ENCODE measurements at regions not wholly inside any gene's neighbourhood (a gene's known extent, or its start where the extent isn't known, plus 50 kb on each side); places are given as distances from the start of the nearest gene placed in this dataset.
A peak's percentile ranks its signal among the peaks of the same experiment; 100 is the strongest.

GRCh38 chr18:25729072-25729471 lies 361.3 kb downstream of the SS18 start:
- Mint-ChIP-seq H3K27ac (ENCODE audit: unreplicated experiment) (no peak overlapping the region), H3K4me3 (no peak overlapping the region), H3K9me3 (peaks cover 5% of the 10 kb centered on the region), H3K27me3 (ENCODE audit: low read depth) (no peaks in the 10 kb centered on the region), H3K36me3 (ENCODE audit: low read depth) (peaks cover 6% of the 10 kb centered on the region), H3K4me1 (peaks cover 25% of the 10 kb centered on the region)
- TF ChIP-seq, protein P1, sequence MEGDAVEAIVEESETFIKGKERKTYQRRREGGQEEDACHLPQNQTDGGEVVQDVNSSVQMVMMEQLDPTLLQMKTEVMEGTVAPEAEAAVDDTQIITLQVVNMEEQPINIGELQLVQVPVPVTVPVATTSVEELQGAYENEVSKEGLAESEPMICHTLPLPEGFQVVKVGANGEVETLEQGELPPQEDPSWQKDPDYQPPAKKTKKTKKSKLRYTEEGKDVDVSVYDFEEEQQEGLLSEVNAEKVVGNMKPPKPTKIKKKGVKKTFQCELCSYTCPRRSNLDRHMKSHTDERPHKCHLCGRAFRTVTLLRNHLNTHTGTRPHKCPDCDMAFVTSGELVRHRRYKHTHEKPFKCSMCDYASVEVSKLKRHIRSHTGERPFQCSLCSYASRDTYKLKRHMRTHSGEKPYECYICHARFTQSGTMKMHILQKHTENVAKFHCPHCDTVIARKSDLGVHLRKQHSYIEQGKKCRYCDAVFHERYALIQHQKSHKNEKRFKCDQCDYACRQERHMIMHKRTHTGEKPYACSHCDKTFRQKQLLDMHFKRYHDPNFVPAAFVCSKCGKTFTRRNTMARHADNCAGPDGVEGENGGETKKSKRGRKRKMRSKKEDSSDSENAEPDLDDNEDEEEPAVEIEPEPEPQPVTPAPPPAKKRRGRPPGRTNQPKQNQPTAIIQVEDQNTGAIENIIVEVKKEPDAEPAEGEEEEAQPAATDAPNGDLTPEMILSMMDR (conservative IDR thresholded peaks at IDR 0.05), result no peak
- no peak for DNase-seq (ENCODE audit: low read depth, low spot score)

- Mint-ChIP-seq H3K4me1 (peaks cover 25% of the 10 kb centered on the region), H3K9me3 (peaks cover 5% of the 10 kb centered on the region), H3K4me3 (no peak overlapping the region), H3K27me3 (ENCODE audit: low read depth) (no peaks in the 10 kb centered on the region), H3K27ac (ENCODE audit: unreplicated experiment) (no peak overlapping the region), H3K36me3 (ENCODE audit: low read depth) (peaks cover 6% of the 10 kb centered on the region)
- no peak for DNase-seq (ENCODE audit: low read depth, low spot score)
- TF ChIP-seq, protein P1 (conservative IDR thresholded peaks at IDR 0.05), result no peak
These were observed 363.0 kb downstream of the SS18 start for GRCh38 chr18:25727281-25727985.

- H3K4me1 Mint-ChIP-seq, result peaks cover 25% of the 10 kb centered on the region
- H3K27me3 Mint-ChIP-seq (ENCODE audit: low read depth), result no peaks in the 10 kb centered on the region
- peaks cover 6% of the 10 kb centered on the region for H3K36me3 Mint-ChIP-seq (ENCODE audit: low read depth)
- peaks cover 5% of the 10 kb centered on the region for H3K9me3 Mint-ChIP-seq
- DNase-seq (ENCODE audit: low read depth, low spot score), result peak; percentile 31
- peak overlapping the region; percentile 65 for H3K27ac Mint-ChIP-seq (ENCODE audit: unreplicated experiment)
- H3K4me3 Mint-ChIP-seq, result no peak overlapping the region
- TF ChIP-seq, protein P1 (conservative IDR thresholded peaks at IDR 0.05), result no peak
These were observed 364.1 kb downstream of the SS18 start for GRCh38 chr18:25726298-25726697.

DNA sequence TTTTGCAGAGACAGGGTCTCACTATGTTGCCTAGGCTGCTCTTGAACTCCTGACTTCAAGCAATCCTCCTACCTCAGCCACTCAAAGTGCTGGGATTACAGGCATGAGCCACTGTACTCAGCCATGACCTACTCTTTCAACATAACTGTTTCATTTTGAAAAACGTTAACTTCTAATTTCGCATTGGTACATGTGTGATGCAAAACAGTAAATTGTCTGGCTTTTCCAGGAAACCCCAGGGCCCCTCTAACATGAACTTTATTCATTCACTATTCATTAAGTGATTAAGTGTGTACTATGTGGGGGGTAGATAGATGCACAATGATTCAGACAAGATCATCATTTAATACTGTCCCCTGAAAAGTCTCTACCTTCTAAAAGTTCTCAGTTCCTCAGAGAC lies 364.9 kb downstream of the SS18 start:
- H3K9me3 Mint-ChIP-seq, result peaks cover 6% of the 10 kb centered on the region
- H3K4me3 Mint-ChIP-seq, result no peak overlapping the region
- TF ChIP-seq, protein P1 (conservative IDR thresholded peaks at IDR 0.05), result no peak
- DNase-seq (ENCODE audit: low read depth, low spot score), result no peak
- H3K4me1 Mint-ChIP-seq, result peaks cover 25% of the 10 kb centered on the region
- no peaks in the 10 kb centered on the region for H3K27me3 Mint-ChIP-seq (ENCODE audit: low read depth)
- H3K27ac Mint-ChIP-seq (ENCODE audit: unreplicated experiment), result no peak overlapping the region
- H3K36me3 Mint-ChIP-seq (ENCODE audit: low read depth), result peaks cover 7% of the 10 kb centered on the region

- Mint-ChIP-seq H3K36me3 (ENCODE audit: low read depth) (peaks cover 4% of the 10 kb centered on the region), H3K4me1 (peaks cover 25% of the 10 kb centered on the region), H3K9me3 (peaks cover 3% of the 10 kb centered on the region), H3K4me3 (no peak overlapping the region), H3K27me3 (ENCODE audit: low read depth) (no peaks in the 10 kb centered on the region), H3K27ac (ENCODE audit: unreplicated experiment) (no peak overlapping the region)
- no peak for DNase-seq (ENCODE audit: low read depth, low spot score)
- TF ChIP-seq, protein P1 (conservative IDR thresholded peaks at IDR 0.05), result no peak
These were observed 365.4 kb downstream of the SS18 start for GRCh38 chr18:25724997-25725396.
